OCI-LY7 (cell line): ENCODE measurements at regions not wholly inside any gene's neighbourhood (a gene's known extent, or its start where the extent isn't known, plus 50 kb on each side); places are given as distances from the start of the nearest gene placed in this dataset.

Experiments used
- BruUV-seq: library from RNA; stranded (reverse); fragments of 400-500 nt; replicated peaks from 2 replicates; lab custom pipeline; 2021; lab: Mats Ljungman, UMichigan
- CTCF ChIA-PET: fragments of 300-600 bp; sonication (Branson Sonifier 250); formaldehyde crosslinking; loops from one replicate; lab custom pipeline; 2022; ENCODE audit warnings: antibody characterized with exemption; ENCODE audit not compliant: unreplicated experiment; lab: Charles Lee
- POLR2A ChIA-PET: fragments of 300-600 bp; sonication (Branson Sonifier 250); formaldehyde crosslinking; loops from one replicate; lab custom pipeline; 2022; ENCODE audit warnings: antibody characterized with exemption; lab: Charles Lee
- DNase-seq: peaks from one replicate; pipeline ENCODE4 v3.0.0-alpha.2; 2015; ENCODE audit warnings: low spot score
- H2AFZ ChIP-seq: fragments of 200-600 bp; sonication (generic), shearing (Covaris generic); 2 replicates; pipeline ENCODE4 v1.6.1; 2014; ENCODE audit warnings: mild to moderate bottlenecking, antibody characterized with exemption, low read length, moderate library complexity
- H3K27ac ChIP-seq: fragments of 200-600 bp; sonication (generic); 2 replicates; pipeline ENCODE4 v1.5.1; 2014; ENCODE audit warnings: mixed run types, low read depth, mild to moderate bottlenecking, moderate library complexity, low read length, inconsistent platforms; ENCODE audit not compliant: poor library complexity, severe bottlenecking
- H3K36me3 ChIP-seq: fragments of 200-600 bp; sonication (generic); 2 replicates; pipeline ENCODE4 v1.6.1; 2014; ENCODE audit warnings: mild to moderate bottlenecking, antibody characterized with exemption, low read length, moderate library complexity, mixed read lengths; ENCODE audit not compliant: insufficient read depth
- H3K4me1 ChIP-seq: fragments of 200-600 bp; sonication (generic); 2 replicates; pipeline ENCODE4 v1.5.1; 2014; ENCODE audit warnings: mild to moderate bottlenecking, low read length; ENCODE audit not compliant: insufficient read depth, poor library complexity, severe bottlenecking
- H3K4me2 ChIP-seq: fragments of 200-600 bp; sonication (generic); 2 replicates; pipeline ENCODE4 v1.6.1; 2014; ENCODE audit warnings: mild to moderate bottlenecking, low read length
- H3K4me3 ChIP-seq: fragments of 200-600 bp; sonication (generic); 2 replicates; pipeline ENCODE4 v1.5.1; 2014; ENCODE audit warnings: mild to moderate bottlenecking, low read depth, low read length; ENCODE audit not compliant: poor library complexity, severe bottlenecking
- H3K79me2 ChIP-seq: fragments of 200-600 bp; sonication (generic); 2 replicates; pipeline ENCODE4 v1.6.1; 2016; ENCODE audit warnings: low read depth, mild to moderate bottlenecking, low read length, moderate library complexity, mixed read lengths; ENCODE audit not compliant: insufficient read depth
- H3K9me2 ChIP-seq: fragments of 200-600 bp; sonication (generic); 2 replicates; pipeline ENCODE4 v1.6.1; 2016; ENCODE audit warnings: mild to moderate bottlenecking, low read length, mixed read lengths; ENCODE audit not compliant: insufficient read depth
- H3K9me3 ChIP-seq: fragments of 200-600 bp; sonication (generic); 2 replicates; pipeline ENCODE4 v1.6.1; 2014; ENCODE audit warnings: mild to moderate bottlenecking, mixed run types, low read length, mixed read lengths
- H4K20me1 ChIP-seq: fragments of 200-600 bp; sonication (generic); 2 replicates; pipeline ENCODE4 v1.6.1; 2014; ENCODE audit warnings: mild to moderate bottlenecking, antibody characterized with exemption, low read length, moderate library complexity, mixed read lengths; ENCODE audit not compliant: insufficient read depth
- CTCF ChIP-seq: fragments of 200-600 bp; sonication (generic); conservative IDR thresholded peaks from 2 replicates; pipeline ENCODE4 v1.5.1; 2014; ENCODE audit warnings: mild to moderate bottlenecking, antibody characterized with exemption, low read length, moderate library complexity, mixed read lengths
- EZH2phosphoT487 ChIP-seq: fragments of 200-600 bp; sonication (generic); IDR thresholded peaks from 2 replicates; pipeline ENCODE4 v1.6.1; 2018; ENCODE audit warnings: low read depth, borderline replicate concordance, mild to moderate bottlenecking, mixed run types, antibody characterized with exemption, low read length, moderate library complexity, mixed read lengths
- intact Hi-C: fragments of 100-400 bp; cut with micrococcal nuclease; formaldehyde crosslinking; loops from one replicate; pipeline ENCODE4 v1.10.0; 2022; ENCODE audit not compliant: unreplicated experiment

- Histone ChIP-seq H3K9me3 (no peaks in the 10 kb centered on the region), H3K4me2 (no peak overlapping the region), H3K27ac (no peak overlapping the region), H4K20me1 (no peaks in the 10 kb centered on the region), H3K36me3 (no peaks in the 10 kb centered on the region), H3K4me1 (no peaks in the 10 kb centered on the region), H3K4me3 (no peak overlapping the region), H3K79me2 (no peaks in the 10 kb centered on the region), H2AFZ (no peak overlapping the region), H3K9me2 (no peaks in the 10 kb centered on the region)
- no peak for DNase-seq
- intact Hi-C loops: no loop called here
- TF ChIP-seq EZH2phosphoT487 (no peak), CTCF (no peak)
- BruUV-seq: no TSS peak
- ChIA-PET CTCF (interaction anchor here (0.6 kb wide), 1 partner anchor 217 kb away, joined by 3 read pairs; no protein-coding TSS in a partner anchor), POLR2A (no interaction called here)
Observed at GRCh38 chr10:47092376-47092775, 181.1 kb downstream of the PTPN20 start.

GRCh38 chr10:47092831-47093230, 181.6 kb downstream of the PTPN20 start:
- intact Hi-C loops: no loop called here
- ChIA-PET POLR2A (no interaction called here), CTCF (interaction anchor here (0.6 kb wide), 1 partner anchor 217 kb away, joined by 3 read pairs; no protein-coding TSS in a partner anchor)
- no peaks in the 10 kb centered on the region for H3K9me3 ChIP-seq
- BruUV-seq: no TSS peak
- TF ChIP-seq EZH2phosphoT487: no peak
- no peak for TF ChIP-seq CTCF
- no peaks in the 10 kb centered on the region for H3K36me3 ChIP-seq
- H3K4me2 ChIP-seq: no peak overlapping the region
- H4K20me1 ChIP-seq: no peaks in the 10 kb centered on the region
- H3K79me2 ChIP-seq: no peaks in the 10 kb centered on the region
- no peak overlapping the region for H3K4me3 ChIP-seq
- H3K27ac ChIP-seq: no peak overlapping the region
- no peaks in the 10 kb centered on the region for H3K9me2 ChIP-seq
- no peak for DNase-seq
- no peak overlapping the region for H2AFZ ChIP-seq
- no peaks in the 10 kb centered on the region for H3K4me1 ChIP-seq

- no peak overlapping the region for H3K4me2 ChIP-seq
- intact Hi-C loops: no loop called here
- BruUV-seq: no TSS peak
Observed at GRCh38 chr10:47094126-47094525, 182.9 kb downstream of the PTPN20 start.

More at GRCh38 chr10:47094126-47094525, 182.9 kb downstream of the PTPN20 start:
- no peaks in the 10 kb centered on the region for H3K79me2 ChIP-seq
- no peak overlapping the region for H3K27ac ChIP-seq
- no peak for DNase-seq
- POLR2A ChIA-PET: no interaction called here
- H3K4me3 ChIP-seq: no peak overlapping the region
- H3K9me3 ChIP-seq: no peaks in the 10 kb centered on the region
- H3K4me1 ChIP-seq: no peaks in the 10 kb centered on the region
- no peak overlapping the region for H2AFZ ChIP-seq
- H3K9me2 ChIP-seq: no peaks in the 10 kb centered on the region
- H4K20me1 ChIP-seq: no peaks in the 10 kb centered on the region
- CTCF ChIA-PET: no interaction called here
- TF ChIP-seq CTCF: no peak
- TF ChIP-seq EZH2phosphoT487: no peak
- H3K36me3 ChIP-seq: no peaks in the 10 kb centered on the region
